Stomach (tissue), 8 donors: ENCODE measurements at regions not wholly inside any gene's neighbourhood (a gene's known extent, or its start where the extent isn't known, plus 50 kb on each side); places are given as distances from the start of the nearest gene placed in this dataset.

Source experiments
- DNase-seq, 2 donors: peaks; one replicate each; pipeline versions ENCODE4 v3.0.0 to v3.0.0-alpha.2; 2013 to 2019
- H3K27ac ChIP-seq, 5 donors: fragments of 200-600 bp in 4 of 5; sonication (generic) in 4 of 5; one replicate each; pipeline ENCODE4 v1.5.1; 2013 to 2019; ENCODE audit warnings: mild to moderate bottlenecking in 1 of 5, moderate library complexity in 1 of 5
- H3K27me3 ChIP-seq, 3 donors: fragments of 200-600 bp; sonication (generic); one replicate each; pipeline ENCODE4 v1.5.1; 2017 to 2019; ENCODE audit warnings: mixed run types in 1 of 3
- H3K36me3 ChIP-seq, 4 donors: fragments of 200-600 bp; sonication (generic); 1 replicate in 3 of 4; 2 replicates in 1 of 4; pipeline ENCODE4 v1.5.1; 2016 to 2019
- H3K4me1 ChIP-seq, 4 donors: fragments of 200-600 bp; sonication (generic); one replicate each; pipeline ENCODE4 v1.5.1; 2016 to 2019
- H3K4me3 ChIP-seq, 4 donors: fragments of 200-600 bp; sonication (generic) in 3 of 4; one replicate each; pipeline ENCODE4 v1.5.1; 2016 to 2019; ENCODE audit warnings: mild to moderate bottlenecking in 1 of 4
- H3K9me3 ChIP-seq, 4 donors: fragments of 200-600 bp; sonication (generic); one replicate each; pipeline ENCODE4 v1.5.1; 2016 to 2019
- CTCF ChIP-seq, 7 experiments: fragments of 450-650 bp in 4 of 7; fragments of 200-600 bp in 3 of 7; sonication (generic) in 3 of 7; IDR thresholded peaks; one replicate each; pipeline ENCODE4 v1.5.1; 2016 to 2019; ENCODE audit warnings: antibody characterized with exemption in 7 of 7, control low read depth in 2 of 7, mild to moderate bottlenecking in 1 of 7
- EP300 ChIP-seq: sonication (generic); formaldehyde crosslinking; IDR thresholded peaks from one replicate; pipeline ENCODE4 v1.6.1; 2017; ENCODE audit warnings: antibody characterized with exemption
- POLR2A ChIP-seq, 4 donors: fragments of 450-650 bp; IDR thresholded peaks; one replicate each; pipeline ENCODE4 v1.6.1; 2016; ENCODE audit warnings: antibody characterized with exemption in 4 of 4, control low read depth in 2 of 4, mild to moderate bottlenecking in 1 of 4, moderate library complexity in 1 of 4
- POLR2AphosphoS5 ChIP-seq, 3 donors: sonication (generic); formaldehyde crosslinking; IDR thresholded peaks; one replicate each; pipeline ENCODE4 v1.6.1; 2016; ENCODE audit warnings: antibody characterized with exemption in 3 of 3
- WGBS, 5 donors: extraction: QIAGEN DNeasy Blood & Tissue Kit in 3 of 5; methylation state at CpG; one replicate each; pipeline versions ENCODE4 v1.1.5 to v1.1.7; 2013 to 2018; 5-methylcytosine and 5-hydroxymethylcytosine counted together
- intact Hi-C: fragments of 100-400 bp; cut with DNase I; formaldehyde crosslinking; loops from one replicate; pipeline ENCODE4 v1.15.1; 2023; ENCODE audit warnings: low total_unique reads
- donor health status: healthy with polysubstance abuse.
- donor health status: Bipolar disorder and iron deficiency.
- donor health status: healthy.

GRCh38 chr11:80668039-80668438 lies 1227.2 kb upstream of the TENM4 start:
- Histone ChIP-seq H3K36me3 (no peaks in the 10 kb centered on the region), H3K9me3 (no peaks in the 10 kb centered on the region), H3K4me1 (no peaks in the 10 kb centered on the region), H3K4me3 (no peak overlapping the region), H3K27me3 (no peaks in the 10 kb centered on the region), H3K27ac (no peak overlapping the region)
- intact Hi-C loops = no loop called here
- 82 to 90% (median 89%) methylated on average over 6 of the region's 6 CpGs for WGBS, 5 donors
- TF ChIP-seq POLR2A (IDR thresholded peaks at IDR 0.05) (no peak), EP300 (no peak), POLR2AphosphoS5 (IDR thresholded peaks at IDR 0.05) (no peak), CTCF (IDR thresholded peaks at IDR 0.05) (no peak)
- DNase-seq = no peak

GRCh38 chr11:80655834-80656233 lies 1215.0 kb upstream of the TENM4 start:
- DNase-seq = no peak

GRCh38 chr11:80650966-80651365 lies 1210.1 kb upstream of the TENM4 start:
- 73 to 85% (median 81%) methylated on average over 2 of the region's 2 CpGs for whole genome bisulfite sequencing, 5 donors
- Histone ChIP-seq H3K27ac (no peak overlapping the region), H3K36me3 (no peaks in the 10 kb centered on the region), H3K9me3 (no peaks in the 10 kb centered on the region), H3K4me3 (no peak overlapping the region), H3K27me3 (no peaks in the 10 kb centered on the region), H3K4me1 (no peaks in the 10 kb centered on the region)
- no peak for DNase-seq
- no peak for TF ChIP-seq CTCF (IDR thresholded peaks at IDR 0.05)
- no peak for TF ChIP-seq POLR2AphosphoS5 (IDR thresholded peaks at IDR 0.05)
- no peak for TF ChIP-seq POLR2A (IDR thresholded peaks at IDR 0.05)
- no peak for TF ChIP-seq EP300
- intact Hi-C loops = no loop called here

More at GRCh38 chr11:80655834-80656233, 1215.0 kb upstream of the TENM4 start:
- TF ChIP-seq POLR2AphosphoS5 (IDR thresholded peaks at IDR 0.05) = no peak
- TF ChIP-seq EP300 = no peak
- no peak for TF ChIP-seq CTCF (IDR thresholded peaks at IDR 0.05)
- no peak for TF ChIP-seq POLR2A (IDR thresholded peaks at IDR 0.05)
- no peaks in the 10 kb centered on the region for H3K9me3 ChIP-seq
- H3K36me3 ChIP-seq = no peaks in the 10 kb centered on the region
- H3K27me3 ChIP-seq = no peaks in the 10 kb centered on the region
- no peaks in the 10 kb centered on the region for H3K4me1 ChIP-seq
- H3K4me3 ChIP-seq = no peak overlapping the region
- intact Hi-C loops = no loop called here
- H3K27ac ChIP-seq = no peak overlapping the region
- 82 to 96% (median 93%) methylated on average over 2 of the region's 2 CpGs for WGBS, 5 donors

GRCh38 chr11:80649186-80649585 lies 1208.4 kb upstream of the TENM4 start:
- Histone ChIP-seq H3K27ac (no peak overlapping the region), H3K4me3 (no peak overlapping the region), H3K27me3 (no peaks in the 10 kb centered on the region), H3K36me3 (no peaks in the 10 kb centered on the region), H3K4me1 (no peaks in the 10 kb centered on the region), H3K9me3 (no peaks in the 10 kb centered on the region)
- TF ChIP-seq POLR2AphosphoS5 (IDR thresholded peaks at IDR 0.05) = no peak
- TF ChIP-seq POLR2A (IDR thresholded peaks at IDR 0.05) = no peak
- TF ChIP-seq CTCF (IDR thresholded peaks at IDR 0.05) = no peak
- TF ChIP-seq EP300 = no peak
- no peak for DNase-seq
- WGBS, 5 donors = 82 to 93% (median 91%) methylated on average over 5 of the region's 5 CpGs
- intact Hi-C loops = no loop called here
